ENCODE measurements at regions not wholly inside any gene's neighbourhood (a gene's known extent, or its start where the extent isn't known, plus 50 kb on each side); places are given as distances from the start of the nearest gene placed in this dataset.

GRCh38 chr15:81987628-81988027 lies 58.2 kb downstream of the MEX3B start:
- TF ChIP-seq POLR2AphosphoS5 (IDR thresholded peaks at IDR 0.05; ENCODE audit: low read depth, low read length) (no peak), REST (IDR thresholded peaks at IDR 0.05; ENCODE audit: insufficient read depth in 1 of 2, low read depth in 2 of 2, low read length in 2 of 2) (no peak), SIN3A (IDR thresholded peaks at IDR 0.05; ENCODE audit: borderline replicate concordance, insufficient read depth, low read length) (no peak), FOXP2 (optimal IDR thresholded peaks at IDR 0.05; ENCODE audit: borderline replicate concordance, extremely low read depth, extremely low read length, insufficient read depth) (no peak), TAF1 (IDR thresholded peaks at IDR 0.05; ENCODE audit: borderline replicate concordance, insufficient read depth, low read length) (no peak)

DNA sequence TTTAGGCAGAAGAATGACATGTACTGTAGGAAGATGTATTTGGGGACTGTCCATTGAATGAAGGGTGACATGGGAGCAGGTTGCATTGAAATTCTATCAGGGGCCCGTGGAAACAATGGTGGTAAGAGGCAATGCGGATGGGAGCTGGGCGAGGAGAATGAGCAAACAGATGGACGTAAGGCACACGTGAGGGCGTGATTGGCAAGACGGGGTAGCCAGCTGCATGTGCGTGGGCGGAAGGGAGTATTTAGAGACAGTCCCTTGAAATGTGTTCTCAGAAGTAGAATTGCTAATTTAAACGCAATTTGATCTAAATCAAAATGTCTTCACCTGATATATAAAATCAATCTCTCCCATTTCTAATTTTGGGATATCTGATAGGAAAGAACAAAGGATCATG lies 62.3 kb downstream of the MEX3B start:
- TF ChIP-seq TAF1 (IDR thresholded peaks at IDR 0.05; ENCODE audit: borderline replicate concordance, insufficient read depth, low read length) (no peak), FOXP2 (optimal IDR thresholded peaks at IDR 0.05; ENCODE audit: borderline replicate concordance, extremely low read depth, extremely low read length, insufficient read depth) (no peak), POLR2AphosphoS5 (IDR thresholded peaks at IDR 0.05; ENCODE audit: low read depth, low read length) (no peak), REST (IDR thresholded peaks at IDR 0.05; ENCODE audit: insufficient read depth in 1 of 2, low read depth in 2 of 2, low read length in 2 of 2) (no peak), SIN3A (IDR thresholded peaks at IDR 0.05; ENCODE audit: borderline replicate concordance, insufficient read depth, low read length) (no peak)

GRCh38 chr15:81982808-81983207 lies 63.0 kb downstream of the MEX3B start:
- TF ChIP-seq TAF1 (IDR thresholded peaks at IDR 0.05; ENCODE audit: borderline replicate concordance, insufficient read depth, low read length), result no peak
- TF ChIP-seq POLR2AphosphoS5 (IDR thresholded peaks at IDR 0.05; ENCODE audit: low read depth, low read length), result no peak
- no peak for TF ChIP-seq FOXP2 (optimal IDR thresholded peaks at IDR 0.05; ENCODE audit: borderline replicate concordance, extremely low read depth, extremely low read length, insufficient read depth)
- TF ChIP-seq REST (IDR thresholded peaks at IDR 0.05; ENCODE audit: insufficient read depth in 1 of 2, low read depth in 2 of 2, low read length in 2 of 2), result no peak
- TF ChIP-seq SIN3A (IDR thresholded peaks at IDR 0.05; ENCODE audit: borderline replicate concordance, insufficient read depth, low read length), result no peak

DNA sequence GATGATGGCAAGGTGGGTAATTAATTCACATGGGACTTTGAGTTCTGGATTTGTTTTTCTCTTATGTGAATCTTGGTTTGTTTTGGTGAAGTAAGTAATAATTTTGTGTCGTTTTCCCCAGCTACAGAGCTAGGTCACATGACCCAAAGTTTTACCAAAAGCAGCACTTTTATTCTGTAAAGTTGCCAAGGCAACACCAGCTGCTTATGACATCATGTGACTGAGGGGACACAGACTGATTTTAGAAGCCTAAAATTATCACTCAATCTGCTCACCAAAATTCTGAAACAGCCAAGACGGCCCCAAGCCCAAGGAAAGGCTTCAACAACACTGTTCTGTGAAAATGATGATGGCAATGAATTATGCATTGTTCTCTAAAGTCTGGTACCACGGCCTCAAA lies 63.9 kb downstream of the MEX3B start:
- no peak for TF ChIP-seq SIN3A (IDR thresholded peaks at IDR 0.05; ENCODE audit: borderline replicate concordance, insufficient read depth, low read length)
- TF ChIP-seq TAF1 (IDR thresholded peaks at IDR 0.05; ENCODE audit: borderline replicate concordance, insufficient read depth, low read length), result no peak

GRCh38 chr15:81977464-81977863 lies 68.4 kb downstream of the MEX3B start:
- TF ChIP-seq FOXP2 (optimal IDR thresholded peaks at IDR 0.05; ENCODE audit: borderline replicate concordance, extremely low read depth, extremely low read length, insufficient read depth), result no peak
- no peak for TF ChIP-seq POLR2AphosphoS5 (IDR thresholded peaks at IDR 0.05; ENCODE audit: low read depth, low read length)
- TF ChIP-seq SIN3A (IDR thresholded peaks at IDR 0.05; ENCODE audit: borderline replicate concordance, insufficient read depth, low read length), result no peak

- TF ChIP-seq SIN3A (IDR thresholded peaks at IDR 0.05; ENCODE audit: borderline replicate concordance, insufficient read depth, low read length), result no peak
- no peak for TF ChIP-seq POLR2AphosphoS5 (IDR thresholded peaks at IDR 0.05; ENCODE audit: low read depth, low read length)
- no peak for TF ChIP-seq TAF1 (IDR thresholded peaks at IDR 0.05; ENCODE audit: borderline replicate concordance, insufficient read depth, low read length)
- TF ChIP-seq FOXP2 (optimal IDR thresholded peaks at IDR 0.05; ENCODE audit: borderline replicate concordance, extremely low read depth, extremely low read length, insufficient read depth), result no peak
- TF ChIP-seq REST (IDR thresholded peaks at IDR 0.05; ENCODE audit: insufficient read depth in 1 of 2, low read depth in 2 of 2, low read length in 2 of 2), result no peak
Observed at GRCh38 chr15:81968691-81969090, 77.1 kb downstream of the MEX3B start.

Data from PFSK-1 (cell line).